Activated CD8-positive, alpha-beta memory T cell treated with anti-CD3 and anti-CD28 coated beads, Interleukin-2, amount 10 ng/mL, durations not matched to agents 7 days and 5 days (primary cell): ENCODE measurements at regions not wholly inside any gene's neighbourhood (a gene's known extent, or its start where the extent isn't known, plus 50 kb on each side); places are given as distances from the start of the nearest gene placed in this dataset.

Experiments
- ATAC-seq: fragments of 150-1000 bp; cut with Tn5 transposase; one replicate; pipeline ENCODE4 v1.10.0; 2021; ENCODE audit warnings: moderate library complexity
- CTCF ChIA-PET: fragments of 350-600 bp; sonication (Branson Sonifier 250); formaldehyde crosslinking; loops from one replicate; lab custom pipeline; 2021; ENCODE audit warnings: antibody characterized with exemption; lab: Charles Lee
- DNase-seq: peaks from one replicate; pipeline ENCODE4 v3.0.0-alpha.2; 2020
- H3K27ac Mint-ChIP-seq: one replicate; pipeline ENCODE4 v1.8.0; 2021; ENCODE audit warnings: mild to moderate bottlenecking, mixed read lengths
- H3K27me3 Mint-ChIP-seq: one replicate; pipeline ENCODE4 v1.8.0; 2021; ENCODE audit warnings: mixed read lengths
- H3K36me3 Mint-ChIP-seq: one replicate; pipeline ENCODE4 v1.8.0; 2021; ENCODE audit warnings: mild to moderate bottlenecking, mixed read lengths
- H3K4me1 Mint-ChIP-seq: one replicate; pipeline ENCODE4 v1.8.0; 2021; ENCODE audit warnings: mixed read lengths
- H3K4me3 Mint-ChIP-seq: one replicate; pipeline ENCODE4 v1.8.0; 2021; ENCODE audit warnings: mild to moderate bottlenecking, moderate library complexity, mixed read lengths
- H3K9me3 Mint-ChIP-seq: one replicate; pipeline ENCODE4 v1.8.0; 2022; ENCODE audit warnings: low read depth, mixed read lengths

- CTCF ChIA-PET: interaction anchor here (1.2 kb wide), 1 partner anchor 44 kb away, joined by 4 read pairs; no protein-coding TSS in a partner anchor
These were observed 178.0 kb upstream of the IVNS1ABP start for GRCh38 chr1:185495007-185495406.

GRCh38 chr1:185492089-185492825 is 175.2 kb upstream of the IVNS1ABP start:
- no peak overlapping the region for H3K4me3 Mint-ChIP-seq
- ATAC-seq (no peak), DNase-seq (no peak)
- no peaks in the 10 kb centered on the region for H3K9me3 Mint-ChIP-seq
- peaks cover 13% of the 10 kb centered on the region for H3K4me1 Mint-ChIP-seq
- H3K27me3 Mint-ChIP-seq: no peaks in the 10 kb centered on the region
- CTCF ChIA-PET: interaction anchor here (0.8 kb wide), 1 partner anchor 192 kb away, joined by 3 read pairs; no protein-coding TSS in a partner anchor
- H3K27ac Mint-ChIP-seq: no peak overlapping the region
- H3K36me3 Mint-ChIP-seq: peaks cover 2% of the 10 kb centered on the region

More at GRCh38 chr1:185495007-185495406, 178.0 kb upstream of the IVNS1ABP start:
- H3K4me1 Mint-ChIP-seq: peaks cover 17% of the 10 kb centered on the region
- ATAC-seq (no peak), DNase-seq (no peak)
- no peaks in the 10 kb centered on the region for H3K9me3 Mint-ChIP-seq
- no peak overlapping the region for H3K4me3 Mint-ChIP-seq
- H3K36me3 Mint-ChIP-seq: peaks cover 2% of the 10 kb centered on the region
- H3K27ac Mint-ChIP-seq: no peak overlapping the region
- H3K27me3 Mint-ChIP-seq: no peaks in the 10 kb centered on the region

DNA sequence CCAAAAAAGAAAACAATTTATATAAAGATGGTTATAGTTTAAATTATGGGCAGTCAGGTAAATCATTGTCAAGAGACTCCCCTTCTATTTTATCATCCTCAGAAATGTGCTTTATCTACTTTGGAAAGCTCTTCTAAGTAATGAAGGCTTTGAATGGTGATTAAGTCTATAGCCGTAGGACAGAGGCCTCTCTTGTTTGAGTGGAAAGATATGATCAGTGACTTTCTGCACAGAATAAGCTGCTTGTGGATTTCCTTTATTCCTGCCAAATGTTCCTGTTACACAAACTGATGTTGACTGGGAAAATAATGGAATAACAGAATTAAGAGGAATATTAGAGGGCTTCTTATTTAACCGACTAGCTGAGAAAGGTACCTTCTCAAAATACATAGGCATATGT is 174.6 kb upstream of the IVNS1ABP start:
- CTCF ChIA-PET: interaction anchor here (0.8 kb wide), 1 partner anchor 191 kb away, joined by 3 read pairs; no protein-coding TSS in a partner anchor
- Mint-ChIP-seq H3K9me3 (no peaks in the 10 kb centered on the region), H3K4me1 (peaks cover 11% of the 10 kb centered on the region), H3K36me3 (peaks cover 1% of the 10 kb centered on the region), H3K27me3 (no peaks in the 10 kb centered on the region), H3K27ac (no peak overlapping the region), H3K4me3 (no peak overlapping the region)
- no peak for ATAC-seq
- no peak for DNase-seq

- no peak for ATAC-seq
- DNase-seq: no peak
- H3K4me1 Mint-ChIP-seq: peaks cover 8% of the 10 kb centered on the region
- H3K27me3 Mint-ChIP-seq: no peaks in the 10 kb centered on the region
- no peaks in the 10 kb centered on the region for H3K9me3 Mint-ChIP-seq
- no peak overlapping the region for H3K27ac Mint-ChIP-seq
- no peaks in the 10 kb centered on the region for H3K36me3 Mint-ChIP-seq
- H3K4me3 Mint-ChIP-seq: no peak overlapping the region
- CTCF ChIA-PET: no interaction called here
These were observed 173.9 kb upstream of the IVNS1ABP start for GRCh38 chr1:185490924-185491323.

DNA sequence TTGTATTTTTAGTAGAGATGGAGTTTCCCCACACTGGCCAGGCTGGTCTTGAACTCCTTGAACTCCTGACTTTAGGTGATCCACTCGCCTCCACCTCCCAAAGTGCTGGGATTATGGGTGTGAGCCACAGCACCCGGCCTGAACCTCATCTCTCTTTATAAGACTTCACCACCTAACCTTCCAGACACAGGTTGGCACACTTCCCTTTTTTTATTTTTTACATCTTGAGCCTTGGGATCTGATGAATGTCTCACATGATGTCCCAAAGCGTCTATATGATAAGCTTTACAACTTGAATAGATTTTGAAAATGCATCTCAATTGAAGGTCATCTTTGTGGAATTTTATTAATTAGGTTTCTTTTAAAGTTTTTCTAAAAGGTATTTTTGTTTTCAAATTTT is 172.4 kb upstream of the IVNS1ABP start:
- DNase-seq (no peak), ATAC-seq (no peak)
- CTCF ChIA-PET: interaction anchor here (1.9 kb wide), 1 partner anchor 180 kb away, joined by 6 read pairs; no protein-coding TSS in a partner anchor
- no peaks in the 10 kb centered on the region for H3K4me1 Mint-ChIP-seq
- H3K27me3 Mint-ChIP-seq: no peaks in the 10 kb centered on the region
- H3K9me3 Mint-ChIP-seq: no peaks in the 10 kb centered on the region
- H3K36me3 Mint-ChIP-seq: no peaks in the 10 kb centered on the region
- no peak overlapping the region for H3K27ac Mint-ChIP-seq
- no peak overlapping the region for H3K4me3 Mint-ChIP-seq

DNA sequence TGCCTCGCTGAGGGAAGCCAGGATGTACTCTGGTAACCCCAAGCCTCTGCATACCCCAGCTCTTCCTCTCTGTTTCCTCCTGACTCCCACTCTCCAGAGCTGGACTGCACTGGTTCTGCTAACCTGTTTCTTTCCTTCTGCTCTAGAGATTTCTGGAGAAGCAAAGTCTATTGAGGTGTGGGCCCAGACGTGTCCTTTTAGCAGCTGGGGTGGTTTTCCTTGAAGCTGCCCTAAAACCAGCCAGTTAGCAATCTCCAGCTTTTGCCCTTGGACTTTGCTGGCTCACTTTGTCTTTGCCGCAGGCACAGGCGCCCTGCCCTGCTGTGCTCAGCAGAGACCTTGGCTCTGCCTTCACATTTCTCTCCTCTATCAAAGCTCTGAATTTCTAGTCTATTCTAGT is 171.8 kb upstream of the IVNS1ABP start:
- H3K4me3 Mint-ChIP-seq: no peak overlapping the region
- CTCF ChIA-PET: interaction anchor here (1.9 kb wide), 1 partner anchor 181 kb away, joined by 6 read pairs; no protein-coding TSS in a partner anchor
- DNase-seq: no peak

GRCh38 chr1:185487936-185488335 is 170.9 kb upstream of the IVNS1ABP start:
- H3K4me1 Mint-ChIP-seq: no peaks in the 10 kb centered on the region
- no peaks in the 10 kb centered on the region for H3K36me3 Mint-ChIP-seq
- H3K4me3 Mint-ChIP-seq: no peak overlapping the region
- no peak overlapping the region for H3K27ac Mint-ChIP-seq
- H3K27me3 Mint-ChIP-seq: no peaks in the 10 kb centered on the region
- CTCF ChIA-PET: interaction anchor here (1.9 kb wide), 1 partner anchor 182 kb away, joined by 6 read pairs; no protein-coding TSS in a partner anchor
- no peaks in the 10 kb centered on the region for H3K9me3 Mint-ChIP-seq
- no peak for DNase-seq
- ATAC-seq: no peak

More for the DNA sequence above, 171.8 kb upstream of the IVNS1ABP start:
- Mint-ChIP-seq H3K27me3 (no peaks in the 10 kb centered on the region), H3K27ac (no peak overlapping the region), H3K36me3 (no peaks in the 10 kb centered on the region), H3K9me3 (no peaks in the 10 kb centered on the region), H3K4me1 (no peaks in the 10 kb centered on the region)
- ATAC-seq: no peak

DNA sequence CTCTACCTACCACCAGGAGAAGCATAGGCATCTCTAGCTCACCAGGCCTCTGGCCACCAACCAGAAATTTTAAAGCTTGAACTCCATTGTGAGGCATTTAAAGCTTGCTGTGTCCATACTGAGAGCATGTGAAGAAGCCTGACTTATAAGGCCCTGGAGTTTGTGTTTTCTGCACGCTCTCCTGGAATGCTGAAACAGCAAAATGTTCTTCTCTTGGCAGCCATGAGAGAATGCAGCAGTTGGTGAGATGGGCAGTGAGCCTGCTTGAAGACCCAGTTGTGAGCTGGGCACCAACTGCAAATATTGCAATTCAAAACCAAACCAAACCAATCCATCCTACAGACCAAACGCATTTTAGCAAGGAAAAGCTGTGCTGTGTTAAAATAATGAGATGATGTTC is 170.0 kb upstream of the IVNS1ABP start:
- ATAC-seq: no peak
- CTCF ChIA-PET: no interaction called here

DNA sequence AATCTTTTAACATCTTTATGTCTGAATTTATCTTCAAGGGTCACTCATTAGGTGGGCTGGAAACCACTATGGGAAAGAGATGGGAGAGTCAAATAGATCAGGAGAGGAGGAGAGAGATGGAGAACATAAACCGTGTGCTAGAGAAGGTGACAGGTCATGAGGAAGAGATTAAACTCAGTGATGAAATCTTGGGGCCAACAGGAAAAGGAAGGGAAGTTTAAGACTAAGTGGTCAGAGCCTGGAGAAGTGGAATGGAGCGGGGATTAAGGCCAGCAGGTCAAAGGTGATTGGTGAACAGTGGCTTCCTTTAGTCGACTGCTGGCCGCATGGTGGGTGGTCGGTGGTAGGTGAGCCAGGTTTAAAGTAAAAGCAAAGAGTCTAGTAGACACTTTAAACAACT is 169.3 kb upstream of the IVNS1ABP start:
- CTCF ChIA-PET: interaction anchor here (1.1 kb wide), 1 partner anchor 169 kb away, joined by 3 read pairs; the partner anchor contains the start of gene IVNS1ABP
- H3K9me3 Mint-ChIP-seq: no peaks in the 10 kb centered on the region
- DNase-seq: no peak
- H3K27me3 Mint-ChIP-seq: no peaks in the 10 kb centered on the region
- H3K4me3 Mint-ChIP-seq: no peak overlapping the region
- no peaks in the 10 kb centered on the region for H3K36me3 Mint-ChIP-seq
- H3K4me1 Mint-ChIP-seq: no peaks in the 10 kb centered on the region
- H3K27ac Mint-ChIP-seq: no peak overlapping the region
- no peak for ATAC-seq

More for the DNA sequence above, 170.0 kb upstream of the IVNS1ABP start:
- no peaks in the 10 kb centered on the region for H3K4me1 Mint-ChIP-seq
- no peaks in the 10 kb centered on the region for H3K9me3 Mint-ChIP-seq
- no peak for DNase-seq
- H3K4me3 Mint-ChIP-seq: no peak overlapping the region
- H3K27ac Mint-ChIP-seq: no peak overlapping the region
- H3K27me3 Mint-ChIP-seq: no peaks in the 10 kb centered on the region
- H3K36me3 Mint-ChIP-seq: no peaks in the 10 kb centered on the region

DNA sequence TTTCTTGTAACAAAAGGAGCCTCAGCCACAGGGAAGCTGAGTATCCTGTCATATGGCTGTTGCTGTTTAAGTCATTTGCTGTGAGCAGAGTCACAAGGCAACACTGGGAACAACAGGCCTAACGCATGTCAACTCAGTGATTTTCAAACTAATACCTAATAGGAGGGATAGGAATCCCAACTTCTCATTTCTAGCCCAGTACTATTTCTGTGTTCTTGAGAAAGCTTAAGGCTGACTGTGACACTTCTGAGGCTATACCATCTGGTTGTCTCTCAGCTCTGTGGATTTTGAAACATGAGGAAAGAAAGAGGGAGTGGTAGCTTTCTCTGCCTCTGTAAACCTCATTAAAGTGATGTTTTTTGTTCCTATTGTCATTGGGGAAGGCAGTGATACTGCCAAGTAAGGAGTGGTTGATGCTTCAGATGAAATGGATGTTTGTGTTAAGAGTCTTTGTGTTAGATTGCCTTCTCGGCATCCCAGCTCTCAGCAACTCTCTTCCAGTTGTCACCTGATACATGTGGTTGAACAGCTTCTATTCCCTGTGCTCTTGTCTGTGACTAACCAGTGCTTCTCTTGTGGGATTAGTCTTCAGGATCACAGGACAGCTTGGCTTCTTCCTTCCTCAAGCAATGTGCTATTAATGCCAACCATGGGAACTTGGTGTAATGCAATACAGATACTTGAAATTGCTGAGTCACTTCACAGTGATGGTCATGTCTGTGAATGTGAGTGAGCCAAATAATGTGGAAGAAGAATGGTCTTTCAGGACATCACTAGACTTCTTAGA is 166.8 kb upstream of the IVNS1ABP start:
- CTCF ChIA-PET: interaction anchor here (1.4 kb wide), 1 partner anchor 15 kb away, joined by 3 read pairs; no protein-coding TSS in a partner anchor
- DNase-seq (no peak), ATAC-seq (no peak)
- Mint-ChIP-seq H3K36me3 (no peaks in the 10 kb centered on the region), H3K4me1 (peaks cover 1% of the 10 kb centered on the region), H3K4me3 (no peak overlapping the region), H3K27me3 (no peaks in the 10 kb centered on the region), H3K9me3 (peaks cover 2% of the 10 kb centered on the region), H3K27ac (no peak overlapping the region)

DNA sequence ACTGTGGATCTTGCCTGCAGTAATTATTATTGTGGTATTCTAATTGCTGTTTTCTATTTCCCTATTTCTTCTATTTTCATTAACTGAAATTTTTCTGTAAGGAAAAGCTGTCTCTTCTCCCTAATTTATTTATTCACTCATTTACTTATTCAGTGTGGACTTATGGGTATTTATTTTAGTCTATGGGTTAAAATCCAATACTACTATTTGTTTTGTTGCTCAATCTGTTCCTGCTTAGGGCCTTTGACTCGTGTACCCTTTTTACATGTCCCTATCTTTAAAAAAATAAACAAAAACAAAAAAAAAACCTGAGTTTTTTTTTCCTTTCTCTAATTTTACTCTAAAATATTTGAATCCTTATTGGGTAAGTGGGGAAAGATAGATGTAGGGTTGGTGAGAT is 166.2 kb upstream of the IVNS1ABP start:
- H3K9me3 Mint-ChIP-seq: peaks cover 2% of the 10 kb centered on the region
- no peak overlapping the region for H3K4me3 Mint-ChIP-seq
- CTCF ChIA-PET: no interaction called here
- no peaks in the 10 kb centered on the region for H3K36me3 Mint-ChIP-seq
- no peak for ATAC-seq
- no peak for DNase-seq
- no peaks in the 10 kb centered on the region for H3K27me3 Mint-ChIP-seq
- peaks cover 1% of the 10 kb centered on the region for H3K4me1 Mint-ChIP-seq
- no peak overlapping the region for H3K27ac Mint-ChIP-seq

DNA sequence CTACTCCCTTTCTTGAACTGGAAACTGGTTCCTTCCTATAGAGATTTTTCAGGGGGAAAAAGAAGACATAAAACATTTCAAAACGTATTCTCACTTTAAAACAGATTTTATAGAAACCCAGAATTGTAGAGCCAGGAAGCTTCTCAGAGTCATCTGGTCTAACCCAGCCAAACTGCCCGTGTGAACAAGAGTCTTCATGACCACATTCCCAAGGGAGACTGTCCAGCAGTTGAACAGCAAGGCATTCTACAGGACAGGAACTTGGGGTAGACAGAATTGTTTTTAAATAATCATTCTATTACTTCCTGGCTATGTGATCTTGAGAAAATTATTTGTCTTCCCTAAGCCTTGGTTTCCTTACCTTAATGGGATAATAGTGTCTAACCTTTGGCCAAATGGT is 163.5 kb upstream of the IVNS1ABP start:
- Mint-ChIP-seq H3K4me1 (peaks cover 1% of the 10 kb centered on the region), H3K36me3 (no peaks in the 10 kb centered on the region), H3K27me3 (no peaks in the 10 kb centered on the region), H3K9me3 (peaks cover 2% of the 10 kb centered on the region), H3K27ac (no peak overlapping the region), H3K4me3 (no peak overlapping the region)
- DNase-seq: no peak
- no peak for ATAC-seq
- CTCF ChIA-PET: no interaction called here

DNA sequence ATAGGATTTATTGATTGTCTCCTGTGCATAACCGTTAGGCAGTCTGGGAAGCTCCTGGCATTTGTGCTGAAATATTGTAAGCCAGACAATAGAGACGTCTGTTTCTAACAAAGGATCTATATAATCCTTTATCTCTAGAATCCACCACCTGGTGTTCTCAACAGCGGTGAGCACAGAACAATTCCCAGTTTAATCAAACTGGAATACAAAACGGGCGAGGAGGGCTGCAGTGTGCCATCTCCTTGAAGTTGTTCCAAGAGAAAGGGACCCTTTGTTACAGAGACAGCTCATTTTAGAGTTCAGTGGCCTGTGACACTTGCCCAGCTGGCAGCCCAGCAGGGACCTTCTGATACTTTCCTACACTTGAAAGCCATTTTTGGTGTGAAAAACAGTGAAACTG is 162.8 kb upstream of the IVNS1ABP start:
- H3K9me3 Mint-ChIP-seq: peaks cover 2% of the 10 kb centered on the region
- H3K4me1 Mint-ChIP-seq: peaks cover 3% of the 10 kb centered on the region
- no peaks in the 10 kb centered on the region for H3K36me3 Mint-ChIP-seq
- CTCF ChIA-PET: no interaction called here
- ATAC-seq: no peak
- no peak for DNase-seq
- H3K27ac Mint-ChIP-seq: no peak overlapping the region
- H3K4me3 Mint-ChIP-seq: no peak overlapping the region
- H3K27me3 Mint-ChIP-seq: no peaks in the 10 kb centered on the region
